Left ventricle myocardium inferior (tissue), 1 donor: ENCODE measurements at regions not wholly inside any gene's neighbourhood (a gene's known extent, or its start where the extent isn't known, plus 50 kb on each side); places are given as distances from the start of the nearest gene placed in this dataset.

Experiments
- DNase-seq: peaks from one replicate; pipeline ENCODE4 v3.0.0-alpha.2; 2020
- H3K27ac ChIP-seq: fragments of 200-600 bp; replicated peaks from 2 replicates; pipeline ENCODE4 v1.8.0; 2021
- H3K27me3 ChIP-seq: fragments of 200-600 bp; 2 replicates; pipeline ENCODE4 v1.8.0; 2021; ENCODE audit warnings: low read depth
- H3K36me3 ChIP-seq: fragments of 200-600 bp; 2 replicates; pipeline ENCODE4 v1.8.0; 2021
- H3K4me1 ChIP-seq: fragments of 200-600 bp; 2 replicates; pipeline ENCODE4 v1.8.0; 2021
- H3K4me3 ChIP-seq: fragments of 200-600 bp; 2 replicates; pipeline ENCODE4 v1.8.0; 2021; ENCODE audit warnings: mild to moderate bottlenecking, moderate library complexity
- H3K9me3 ChIP-seq: fragments of 200-600 bp; replicated peaks from 2 replicates; pipeline ENCODE4 v1.8.0; 2021
- intact Hi-C: fragments of 100-400 bp; cut with micrococcal nuclease; formaldehyde crosslinking; loops from one replicate; pipeline ENCODE4 v1.11.0; 2022
- TF ChIP-seq, protein P1 (sequence below): fragments of 200-600 bp; IDR thresholded peaks from 2 replicates; pipeline ENCODE4 v1.8.0; 2021; ENCODE audit warnings: antibody characterized with exemption, mild to moderate bottlenecking, borderline replicate concordance
- donor health status: DM: no; HTN: yes; CAD: no; lungs with severe emphysema.

DNA sequence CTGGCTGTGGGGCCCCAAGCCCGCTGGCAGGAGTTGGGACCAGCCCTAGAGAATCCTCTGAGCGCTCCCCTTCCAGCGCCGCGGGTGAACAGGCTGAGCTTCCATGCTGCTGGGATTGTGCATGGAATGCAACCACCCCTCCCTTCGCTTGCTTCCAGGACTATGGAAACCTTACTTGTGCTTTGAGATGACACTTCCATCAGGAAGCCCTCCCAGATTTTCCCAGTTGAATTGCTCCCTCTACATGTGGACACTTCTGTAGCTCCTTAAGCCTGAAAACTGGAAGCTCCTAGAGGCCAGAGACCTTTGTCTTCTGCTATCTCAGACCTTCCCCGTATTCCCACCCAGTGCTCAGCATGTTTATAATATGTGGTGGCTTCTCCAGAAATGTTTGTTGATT is 213.2 kb upstream of the RPL38 start:
- Histone ChIP-seq H3K27ac (no peak overlapping the region), H3K4me1 (no peaks in the 10 kb centered on the region), H3K9me3 (no peaks in the 10 kb centered on the region), H3K4me3 (no peak overlapping the region), H3K36me3 (no peaks in the 10 kb centered on the region), H3K27me3 (peaks cover 98% of the 10 kb centered on the region)
- TF ChIP-seq, protein P1, sequence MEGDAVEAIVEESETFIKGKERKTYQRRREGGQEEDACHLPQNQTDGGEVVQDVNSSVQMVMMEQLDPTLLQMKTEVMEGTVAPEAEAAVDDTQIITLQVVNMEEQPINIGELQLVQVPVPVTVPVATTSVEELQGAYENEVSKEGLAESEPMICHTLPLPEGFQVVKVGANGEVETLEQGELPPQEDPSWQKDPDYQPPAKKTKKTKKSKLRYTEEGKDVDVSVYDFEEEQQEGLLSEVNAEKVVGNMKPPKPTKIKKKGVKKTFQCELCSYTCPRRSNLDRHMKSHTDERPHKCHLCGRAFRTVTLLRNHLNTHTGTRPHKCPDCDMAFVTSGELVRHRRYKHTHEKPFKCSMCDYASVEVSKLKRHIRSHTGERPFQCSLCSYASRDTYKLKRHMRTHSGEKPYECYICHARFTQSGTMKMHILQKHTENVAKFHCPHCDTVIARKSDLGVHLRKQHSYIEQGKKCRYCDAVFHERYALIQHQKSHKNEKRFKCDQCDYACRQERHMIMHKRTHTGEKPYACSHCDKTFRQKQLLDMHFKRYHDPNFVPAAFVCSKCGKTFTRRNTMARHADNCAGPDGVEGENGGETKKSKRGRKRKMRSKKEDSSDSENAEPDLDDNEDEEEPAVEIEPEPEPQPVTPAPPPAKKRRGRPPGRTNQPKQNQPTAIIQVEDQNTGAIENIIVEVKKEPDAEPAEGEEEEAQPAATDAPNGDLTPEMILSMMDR: no peak
- no peak for DNase-seq
- intact Hi-C loops: no loop called here

- Histone ChIP-seq H3K9me3 (no peaks in the 10 kb centered on the region), H3K27me3 (peaks cover 97% of the 10 kb centered on the region), H3K4me1 (no peaks in the 10 kb centered on the region), H3K4me3 (no peak overlapping the region), H3K27ac (no peak overlapping the region), H3K36me3 (no peaks in the 10 kb centered on the region)
- TF ChIP-seq, protein P1: no peak
- intact Hi-C loops: no loop called here
- no peak for DNase-seq
These were observed 212.2 kb upstream of the RPL38 start for GRCh38 chr17:73991260-73991659.

DNA sequence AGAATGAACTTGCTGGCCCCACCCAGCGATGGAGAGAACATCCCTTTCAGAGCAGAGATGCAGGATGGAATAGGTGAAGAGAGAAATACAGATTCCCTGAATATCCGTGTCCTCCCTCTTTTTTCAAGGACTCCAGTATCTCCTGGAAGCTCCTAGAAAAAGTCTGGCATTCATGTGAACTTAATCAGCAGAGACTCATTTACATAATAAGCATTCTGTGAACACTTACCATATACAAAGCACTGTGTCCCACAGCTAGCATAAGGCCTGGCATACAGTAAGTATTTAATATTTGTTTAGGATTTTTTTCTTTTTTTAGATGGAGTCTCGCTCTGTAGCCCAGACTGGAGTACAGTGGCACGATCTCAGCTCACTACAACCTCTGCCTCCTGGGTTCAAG is 208.5 kb upstream of the RPL38 start:
- H3K36me3 ChIP-seq: no peaks in the 10 kb centered on the region
- TF ChIP-seq, protein P1: no peak
- peaks cover 97% of the 10 kb centered on the region for H3K27me3 ChIP-seq
- intact Hi-C loops: no loop called here
- H3K9me3 ChIP-seq: no peaks in the 10 kb centered on the region
- H3K4me3 ChIP-seq: no peak overlapping the region
- H3K27ac ChIP-seq: no peak overlapping the region
- no peaks in the 10 kb centered on the region for H3K4me1 ChIP-seq
- DNase-seq: no peak

GRCh38 chr17:73997059-73997458 is 206.4 kb upstream of the RPL38 start:
- H3K9me3 ChIP-seq: no peaks in the 10 kb centered on the region
- no peak for DNase-seq
- H3K27me3 ChIP-seq: peaks cover 94% of the 10 kb centered on the region
- TF ChIP-seq, protein P1: no peak
- no peaks in the 10 kb centered on the region for H3K36me3 ChIP-seq
- H3K27ac ChIP-seq: no peak overlapping the region
- intact Hi-C loops: no loop called here
- H3K4me3 ChIP-seq: no peak overlapping the region
- no peaks in the 10 kb centered on the region for H3K4me1 ChIP-seq

DNA sequence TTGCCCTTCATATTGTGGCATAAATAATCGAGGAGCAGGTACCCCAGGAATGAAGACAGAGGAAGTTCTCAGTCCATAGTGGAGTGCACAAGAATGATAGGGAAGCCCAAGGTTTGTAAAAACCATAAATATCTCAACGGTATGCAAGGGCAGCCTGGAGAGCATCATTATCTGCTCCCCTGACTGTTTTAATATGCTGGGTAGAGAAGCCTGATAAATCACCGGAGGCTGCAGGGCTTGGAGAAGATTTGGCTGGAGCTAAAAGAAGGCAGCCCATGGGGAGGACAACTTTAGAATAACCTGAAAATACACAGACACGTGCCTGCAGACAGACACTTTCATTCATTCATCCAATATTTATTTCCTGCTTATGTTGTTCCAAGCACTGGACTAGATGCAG is 205.2 kb upstream of the RPL38 start:
- peaks cover 94% of the 10 kb centered on the region for H3K27me3 ChIP-seq
- no peaks in the 10 kb centered on the region for H3K36me3 ChIP-seq
- H3K27ac ChIP-seq: no peak overlapping the region
- TF ChIP-seq, protein P1: no peak
- no peak overlapping the region for H3K4me3 ChIP-seq
- intact Hi-C loops: no loop called here
- H3K4me1 ChIP-seq: no peaks in the 10 kb centered on the region
- DNase-seq: no peak
- H3K9me3 ChIP-seq: no peaks in the 10 kb centered on the region
